GM12878 (cell line): ENCODE measurements at regions not wholly inside any gene's neighbourhood (a gene's known extent, or its start where the extent isn't known, plus 50 kb on each side); places are given as distances from the start of the nearest gene placed in this dataset.

Experiments used
- ATAC-seq: fragments of 200-7000 bp; cut with Tn5 transposase; 3 replicates; pipeline ENCODE4 v1.9.1; 2020; ENCODE audit warnings: mild to moderate bottlenecking, moderate library complexity
- BruUV-seq: library from RNA; stranded (reverse); fragments of 400-500 nt; replicated peaks from 2 replicates; lab custom pipeline; 2021; lab: Mats Ljungman, UMichigan
- CTCF ChIA-PET: fragments of 300-600 bp; sonication (Branson Sonifier 250); formaldehyde crosslinking; extraction: SDS; loops from one replicate; lab custom pipeline; 2021; ENCODE audit warnings: inconsistent platforms; lab: Yijun Ruan, JAX
- POLR2A ChIA-PET: fragments of 350-600 bp; formaldehyde crosslinking; extraction: SDS; loops from one replicate; lab custom pipeline; 2021; ENCODE audit warnings: inconsistent platforms; lab: Charles Lee
- RAD21 ChIA-PET: fragments of 300-600 bp; sonication (Branson Sonifier 250); formaldehyde crosslinking; loops from one replicate; lab custom pipeline; 2023; ENCODE audit warnings: antibody characterized with exemption; ENCODE audit not compliant: unreplicated experiment; lab: Charles Lee
- SMC1A ChIA-PET: fragments of 300-600 bp; sonication (Branson Sonifier 250); formaldehyde crosslinking; loops from one replicate; lab custom pipeline; 2023; ENCODE audit not compliant: unreplicated experiment, uncharacterized antibody; lab: Charles Lee
- DNase-seq: peaks from one replicate; pipeline ENCODE4 v3.0.0-alpha.2; 2011; ENCODE audit warnings: low read depth, low spot score
- FAIRE-seq: peaks from 3 replicates; lab custom pipeline; 2011; peaks lifted over from hg19 to GRCh38; lab: Jason Lieb, UNC
- H2AFZ ChIP-seq: 2 replicates; pipeline ENCODE4 v1.6.0; 2011; ENCODE audit warnings: low read depth, low read length, control low read depth; ENCODE audit not compliant: control insufficient read depth
- H3K27ac ChIP-seq: 2 replicates; pipeline ENCODE4 v1.5.1; 2011; ENCODE audit warnings: control low read depth; ENCODE audit not compliant: control insufficient read depth, insufficient read depth
- H3K27me3 ChIP-seq, 2 experiments: replicated peaks in 1 of 2; 2 replicates each; pipeline versions ENCODE4 v1.6.0 to v1.6.1; 2011; ENCODE audit warnings: low read length in 1 of 2; ENCODE audit not compliant: control insufficient read depth in 2 of 2, insufficient read depth in 2 of 2
- H3K36me3 ChIP-seq, 2 experiments: 2 replicates each; pipeline ENCODE4 v1.5.1; 2011; ENCODE audit warnings: low read length in 1 of 2; ENCODE audit not compliant: control insufficient read depth in 2 of 2, insufficient read depth in 2 of 2
- H3K4me1 ChIP-seq: 2 replicates; pipeline ENCODE4 v1.6.1; 2011; ENCODE audit warnings: mild to moderate bottlenecking, low read length, moderate library complexity, mixed read lengths; ENCODE audit not compliant: control insufficient read depth, insufficient read depth
- H3K4me2 ChIP-seq: 2 replicates; pipeline ENCODE4 v1.6.0; 2011; ENCODE audit warnings: control low read depth; ENCODE audit not compliant: control insufficient read depth, insufficient read depth
- H3K4me3 ChIP-seq: fragments of 200-600 bp; sonication (generic); 2 replicates; pipeline ENCODE4 v1.5.1; 2016
- H3K79me2 ChIP-seq: 2 replicates; pipeline ENCODE4 v1.6.0; 2011; ENCODE audit warnings: low read length; ENCODE audit not compliant: control insufficient read depth, insufficient read depth
- H3K9ac ChIP-seq: 2 replicates; pipeline ENCODE4 v1.8.0; 2011; ENCODE audit warnings: low read length, control low read depth, mixed read lengths; ENCODE audit not compliant: control insufficient read depth, insufficient read depth
- H3K9me3 ChIP-seq: replicated peaks from 3 replicates; pipeline ENCODE4 v1.5.1; 2011; ENCODE audit warnings: mild to moderate bottlenecking, low read length; ENCODE audit not compliant: control insufficient read depth, insufficient read depth
- H4K20me1 ChIP-seq: 2 replicates; pipeline ENCODE4 v1.6.0; 2011; ENCODE audit not compliant: control insufficient read depth, insufficient read depth
- BRCA1 ChIP-seq: IDR thresholded peaks from 2 replicates; pipeline ENCODE4 v1.6.1; 2011; ENCODE audit warnings: low read depth, low read length, improper control_type of control experiment
- HCFC1 ChIP-seq: fragments of 150-350 bp; IDR thresholded peaks from 2 replicates; pipeline ENCODE4 v1.6.1; 2014; ENCODE audit warnings: low read length
- SUZ12 ChIP-seq: fragments of 200-600 bp; sonication (generic); IDR thresholded peaks from one replicate; pipeline ENCODE4 v1.6.1; 2018; ENCODE audit warnings: antibody characterized with exemption, mild to moderate bottlenecking; ENCODE audit not compliant: unreplicated experiment
- ZSCAN29 ChIP-seq: fragments of 450-650 bp; IDR thresholded peaks from 2 replicates; pipeline ENCODE4 v1.6.1; 2017; ENCODE audit warnings: mild to moderate bottlenecking, moderate library complexity
- ZZZ3 ChIP-seq: IDR thresholded peaks from 2 replicates; pipeline ENCODE4 v1.6.1; 2011; ENCODE audit warnings: low read depth; ENCODE audit not compliant: control insufficient read depth, insufficient read length
- WGBS: methylation state at CpG from one replicate; pipeline ENCODE4 v1.1.6; 2016; ENCODE audit warnings: low lambda C conversion rate; ENCODE audit not compliant: insufficient replicate concordance, insufficient coverage; ENCODE audit errors: missing lambda C conversion rate; 5-methylcytosine and 5-hydroxymethylcytosine counted together
- in situ Hi-C: fragments of 300-500 bp; cut with MboI; formaldehyde crosslinking; loops from 9 replicates; pipeline ENCODE4 v1.14.3; 2018; ENCODE audit warnings: mixed read lengths
- intact Hi-C: fragments of 100-400 bp; cut with micrococcal nuclease; formaldehyde crosslinking; loops from one replicate; pipeline ENCODE4 v1.14.2; 2022; ENCODE audit not compliant: unreplicated experiment
- TF ChIP-seq, protein P1 (sequence below): fragments of 450-650 bp; IDR thresholded peaks from 2 replicates; pipeline ENCODE4 v1.6.1; 2016; ENCODE audit warnings: mild to moderate bottlenecking
- TF ChIP-seq, protein P2 (sequence below): fragments of 150-350 bp; IDR thresholded peaks from 2 replicates; pipeline ENCODE4 v1.6.1; 2016; ENCODE audit warnings: low read depth, low read length

DNA sequence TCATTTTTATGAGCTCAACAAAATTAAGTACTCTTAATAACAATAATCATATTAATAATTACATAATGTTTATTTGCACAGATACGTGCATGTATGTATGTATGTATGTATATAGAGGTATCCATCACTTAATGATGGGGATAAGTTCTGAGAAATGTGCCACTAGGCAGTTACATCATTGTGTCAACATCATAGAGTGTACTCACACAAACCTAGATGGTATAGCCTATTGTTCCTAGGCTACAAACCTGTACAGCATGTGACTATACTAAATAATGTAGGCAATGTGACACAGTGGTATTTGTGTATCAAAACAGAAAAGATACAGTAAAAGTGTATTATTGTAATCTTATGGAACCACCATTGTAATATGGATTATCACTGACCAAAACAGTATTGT, 874.7 kb upstream of the GBE1 start:
- Histone ChIP-seq H3K79me2 (no peaks in the 10 kb centered on the region), H3K27me3 (no peaks in the 10 kb centered on the region), H3K4me2 (no peak overlapping the region), H4K20me1 (no peaks in the 10 kb centered on the region), H3K4me3 (no peak overlapping the region), H2AFZ (no peak overlapping the region), H3K4me1 (no peaks in the 10 kb centered on the region), H3K36me3 (no peaks in the 10 kb centered on the region), H3K9me3 (no peaks in the 10 kb centered on the region; the same call in 2 of the 3 replicates), H3K27ac (no peak overlapping the region), H3K9ac (no peak overlapping the region)
- no TSS peak for BruUV-seq
- 0% methylated on average over 1 of the region's 1 CpG for WGBS
- ChIA-PET CTCF (no interaction called here), SMC1A (no interaction called here), RAD21 (no interaction called here), POLR2A (no interaction called here)
- DNase-seq (no peak), ATAC-seq (no peak), FAIRE-seq (no peak)
- intact Hi-C loops (loop anchor here (10.0 kb wide), 1 partner anchor 889 kb away; no protein-coding TSS in a partner anchor), in situ Hi-C loops (no loop called here)
- TF ChIP-seq HCFC1 (no peak), ZSCAN29 (no peak), ZZZ3 (no peak), BRCA1 (no peak), SUZ12 (no peak)
- TF ChIP-seq, protein P1, sequence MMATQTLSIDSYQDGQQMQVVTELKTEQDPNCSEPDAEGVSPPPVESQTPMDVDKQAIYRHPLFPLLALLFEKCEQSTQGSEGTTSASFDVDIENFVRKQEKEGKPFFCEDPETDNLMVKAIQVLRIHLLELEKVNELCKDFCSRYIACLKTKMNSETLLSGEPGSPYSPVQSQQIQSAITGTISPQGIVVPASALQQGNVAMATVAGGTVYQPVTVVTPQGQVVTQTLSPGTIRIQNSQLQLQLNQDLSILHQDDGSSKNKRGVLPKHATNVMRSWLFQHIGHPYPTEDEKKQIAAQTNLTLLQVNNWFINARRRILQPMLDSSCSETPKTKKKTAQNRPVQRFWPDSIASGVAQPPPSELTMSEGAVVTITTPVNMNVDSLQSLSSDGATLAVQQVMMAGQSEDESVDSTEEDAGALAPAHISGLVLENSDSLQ = no peak
- TF ChIP-seq, protein P2, sequence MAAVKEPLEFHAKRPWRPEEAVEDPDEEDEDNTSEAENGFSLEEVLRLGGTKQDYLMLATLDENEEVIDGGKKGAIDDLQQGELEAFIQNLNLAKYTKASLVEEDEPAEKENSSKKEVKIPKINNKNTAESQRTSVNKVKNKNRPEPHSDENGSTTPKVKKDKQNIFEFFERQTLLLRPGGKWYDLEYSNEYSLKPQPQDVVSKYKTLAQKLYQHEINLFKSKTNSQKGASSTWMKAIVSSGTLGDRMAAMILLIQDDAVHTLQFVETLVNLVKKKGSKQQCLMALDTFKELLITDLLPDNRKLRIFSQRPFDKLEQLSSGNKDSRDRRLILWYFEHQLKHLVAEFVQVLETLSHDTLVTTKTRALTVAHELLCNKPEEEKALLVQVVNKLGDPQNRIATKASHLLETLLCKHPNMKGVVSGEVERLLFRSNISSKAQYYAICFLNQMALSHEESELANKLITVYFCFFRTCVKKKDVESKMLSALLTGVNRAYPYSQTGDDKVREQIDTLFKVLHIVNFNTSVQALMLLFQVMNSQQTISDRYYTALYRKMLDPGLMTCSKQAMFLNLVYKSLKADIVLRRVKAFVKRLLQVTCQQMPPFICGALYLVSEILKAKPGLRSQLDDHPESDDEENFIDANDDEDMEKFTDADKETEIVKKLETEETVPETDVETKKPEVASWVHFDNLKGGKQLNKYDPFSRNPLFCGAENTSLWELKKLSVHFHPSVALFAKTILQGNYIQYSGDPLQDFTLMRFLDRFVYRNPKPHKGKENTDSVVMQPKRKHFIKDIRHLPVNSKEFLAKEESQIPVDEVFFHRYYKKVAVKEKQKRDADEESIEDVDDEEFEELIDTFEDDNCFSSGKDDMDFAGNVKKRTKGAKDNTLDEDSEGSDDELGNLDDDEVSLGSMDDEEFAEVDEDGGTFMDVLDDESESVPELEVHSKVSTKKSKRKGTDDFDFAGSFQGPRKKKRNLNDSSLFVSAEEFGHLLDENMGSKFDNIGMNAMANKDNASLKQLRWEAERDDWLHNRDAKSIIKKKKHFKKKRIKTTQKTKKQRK = no peak
